ENCODE measurements at regions not wholly inside any gene's neighbourhood (a gene's known extent, or its start where the extent isn't known, plus 50 kb on each side); places are given as distances from the start of the nearest gene placed in this dataset.

- no peak for DNase-seq (ENCODE audit: low read depth)
- no peak overlapping the region for H3K4me3 ChIP-seq (ENCODE audit: control insufficient read depth, low read depth, low read length)
- no peak for TF ChIP-seq CTCF (IDR thresholded peaks at IDR 0.05; ENCODE audit: control insufficient read depth, insufficient read depth, low read depth, low read length, missing control alignments)
Observed at GRCh38 chr10:4111643-4112042, 326.6 kb upstream of the KLF6 start.

- H3K4me3 ChIP-seq (ENCODE audit: control insufficient read depth, low read depth, low read length): no peak overlapping the region
- no peak for TF ChIP-seq CTCF (IDR thresholded peaks at IDR 0.05; ENCODE audit: control insufficient read depth, insufficient read depth, low read depth, low read length, missing control alignments)
- DNase-seq (ENCODE audit: low read depth): no peak
Observed at GRCh38 chr10:4109469-4109868, 324.5 kb upstream of the KLF6 start.

GRCh38 chr10:4108693-4109092 lies 323.7 kb upstream of the KLF6 start:
- DNase-seq (ENCODE audit: low read depth): no peak
- H3K4me3 ChIP-seq (ENCODE audit: control insufficient read depth, low read depth, low read length): no peak overlapping the region
- no peak for TF ChIP-seq CTCF (IDR thresholded peaks at IDR 0.05; ENCODE audit: control insufficient read depth, insufficient read depth, low read depth, low read length, missing control alignments)

- no peak for TF ChIP-seq CTCF (IDR thresholded peaks at IDR 0.05; ENCODE audit: control insufficient read depth, insufficient read depth, low read depth, low read length, missing control alignments)
- DNase-seq (ENCODE audit: low read depth): no peak
- H3K4me3 ChIP-seq (ENCODE audit: control insufficient read depth, low read depth, low read length): no peak overlapping the region
Observed at GRCh38 chr10:4107285-4107851, 322.4 kb upstream of the KLF6 start.

GRCh38 chr10:4103603-4104002 lies 318.6 kb upstream of the KLF6 start:
- no peak for DNase-seq (ENCODE audit: low read depth)
- H3K4me3 ChIP-seq (ENCODE audit: control insufficient read depth, low read depth, low read length): no peak overlapping the region
- no peak for TF ChIP-seq CTCF (IDR thresholded peaks at IDR 0.05; ENCODE audit: control insufficient read depth, insufficient read depth, low read depth, low read length, missing control alignments)

- no peak overlapping the region for H3K4me3 ChIP-seq (ENCODE audit: control insufficient read depth, low read depth, low read length)
- no peak for DNase-seq (ENCODE audit: low read depth)
- no peak for TF ChIP-seq CTCF (IDR thresholded peaks at IDR 0.05; ENCODE audit: control insufficient read depth, insufficient read depth, low read depth, low read length, missing control alignments)
Observed at GRCh38 chr10:4102802-4103344, 317.9 kb upstream of the KLF6 start.

All from AG09309 (cell line).